HG02973 (cell line): ENCODE measurements at regions not wholly inside any gene's neighbourhood (a gene's known extent, or its start where the extent isn't known, plus 50 kb on each side); places are given as distances from the start of the nearest gene placed in this dataset.

Experiments used
- ATAC-seq: cut with Tn5 transposase; IDR thresholded peaks from one replicate; pipeline ENCODE4 v1.9.1; 2021; ENCODE audit warnings: moderate library complexity; ENCODE audit not compliant: unreplicated experiment

DNA sequence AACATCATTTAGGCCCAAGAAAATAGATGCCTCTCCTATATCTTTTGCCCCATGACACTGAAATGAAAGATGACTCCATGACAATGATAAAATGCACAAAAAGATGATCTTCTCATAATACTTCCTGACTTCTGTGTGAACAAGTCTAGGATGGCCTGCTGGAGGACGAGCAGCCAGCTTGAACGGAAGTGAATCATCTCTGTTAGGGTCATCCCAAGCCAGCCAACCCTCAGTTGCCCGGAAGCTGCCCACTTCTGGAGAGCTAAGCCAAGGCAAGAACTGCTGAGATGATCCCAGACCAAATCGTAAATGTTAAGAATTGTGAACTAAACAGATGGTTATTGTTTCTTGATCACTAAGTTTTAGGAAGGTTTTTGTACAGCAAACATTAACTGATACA lies 249.7 kb upstream of the HS3ST5 start:
- no peak for ATAC-seq

- no peak for ATAC-seq
Measured at GRCh38 chr6:114588726-114589125, 245.9 kb upstream of the HS3ST5 start.

DNA sequence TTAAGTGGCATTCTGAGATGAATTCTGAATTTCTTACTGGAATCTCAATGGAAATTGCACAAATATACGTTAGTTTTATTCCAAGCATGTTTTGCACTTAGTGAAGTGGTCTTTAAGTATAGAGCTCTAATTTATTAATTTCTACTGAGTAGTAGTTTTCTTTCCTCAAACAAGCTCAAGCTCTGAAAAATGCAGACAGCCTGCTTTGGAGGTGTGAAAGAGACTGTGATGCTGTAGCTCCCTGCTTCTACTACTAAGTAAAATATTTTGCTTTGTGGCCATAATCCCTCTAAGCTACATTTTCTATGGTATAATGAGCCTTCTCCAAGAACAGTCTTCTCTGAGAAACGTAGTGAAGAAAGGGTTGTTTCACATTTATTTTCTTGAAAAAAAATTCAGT lies 243.5 kb upstream of the HS3ST5 start:
- no peak for ATAC-seq

DNA sequence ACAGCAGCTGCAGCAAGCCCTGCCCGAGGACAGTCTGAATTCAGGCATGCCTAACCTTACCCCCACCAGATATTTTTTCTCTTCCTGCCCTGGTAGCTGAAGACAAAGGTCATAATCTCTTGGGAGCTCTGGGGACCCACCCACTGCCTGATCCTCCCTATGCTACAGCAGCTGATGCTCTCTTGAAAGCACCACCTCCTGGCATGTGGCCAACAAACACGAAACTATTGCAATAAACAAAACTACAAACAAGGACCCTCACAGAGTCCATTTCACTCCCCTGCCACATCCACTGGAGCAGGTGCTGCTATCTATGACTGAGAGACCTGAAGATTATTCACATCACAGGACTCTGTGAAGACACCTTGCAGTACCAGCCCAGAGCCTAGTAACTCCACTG lies 238.5 kb upstream of the HS3ST5 start:
- no peak for ATAC-seq

GRCh38 chr6:114580882-114581281 lies 238.1 kb upstream of the HS3ST5 start:
- ATAC-seq = no peak

DNA sequence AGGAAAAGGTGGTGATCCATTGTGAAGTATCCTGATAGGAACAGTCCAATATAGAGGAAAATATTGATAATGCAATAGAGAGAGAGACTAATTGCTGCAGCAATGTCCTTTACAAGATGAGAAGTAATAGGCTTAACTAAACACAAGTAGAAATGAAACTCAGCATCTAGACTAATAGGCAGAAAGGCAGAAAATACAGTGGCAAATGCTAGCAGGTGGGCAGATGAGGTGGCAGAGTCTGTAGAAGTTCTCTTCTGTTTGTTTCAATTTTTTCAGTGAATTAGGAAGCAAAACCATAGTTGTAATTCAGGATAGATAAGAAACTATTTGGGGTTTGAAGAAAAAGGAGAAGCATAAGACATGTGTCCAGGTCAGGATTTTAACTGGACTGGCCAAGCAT lies 236.7 kb upstream of the HS3ST5 start:
- ATAC-seq = no peak

- no peak for ATAC-seq
Measured at GRCh38 chr6:114577109-114577508, 234.3 kb upstream of the HS3ST5 start.

GRCh38 chr6:114576330-114576729 lies 233.5 kb upstream of the HS3ST5 start:
- no peak for ATAC-seq

DNA sequence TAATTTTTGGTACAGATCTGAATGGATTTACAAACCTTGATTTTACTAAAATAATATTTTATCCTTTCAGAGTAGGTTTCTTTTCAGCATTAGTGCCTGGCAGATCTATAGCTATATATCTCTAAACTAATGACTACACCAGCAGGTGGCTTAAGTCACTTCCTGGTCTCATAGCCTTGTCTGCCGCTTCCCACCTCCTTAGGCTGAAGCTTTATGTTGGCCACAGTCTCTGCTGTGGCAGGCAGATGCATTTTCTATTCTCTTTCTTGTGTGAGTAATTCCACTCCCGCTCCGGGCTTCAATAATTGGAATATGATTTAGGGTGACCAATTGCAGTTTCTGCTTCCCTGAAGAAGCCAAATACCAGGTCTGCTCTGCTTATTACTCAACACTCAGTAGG lies 226.8 kb upstream of the HS3ST5 start:
- ATAC-seq = no peak

- no peak for ATAC-seq
Measured at GRCh38 chr6:114564302-114564933, 221.6 kb upstream of the HS3ST5 start.

GRCh38 chr6:114559419-114559818 lies 216.6 kb upstream of the HS3ST5 start:
- ATAC-seq = no peak

GRCh38 chr6:114558153-114558552 lies 215.3 kb upstream of the HS3ST5 start:
- no peak for ATAC-seq

DNA sequence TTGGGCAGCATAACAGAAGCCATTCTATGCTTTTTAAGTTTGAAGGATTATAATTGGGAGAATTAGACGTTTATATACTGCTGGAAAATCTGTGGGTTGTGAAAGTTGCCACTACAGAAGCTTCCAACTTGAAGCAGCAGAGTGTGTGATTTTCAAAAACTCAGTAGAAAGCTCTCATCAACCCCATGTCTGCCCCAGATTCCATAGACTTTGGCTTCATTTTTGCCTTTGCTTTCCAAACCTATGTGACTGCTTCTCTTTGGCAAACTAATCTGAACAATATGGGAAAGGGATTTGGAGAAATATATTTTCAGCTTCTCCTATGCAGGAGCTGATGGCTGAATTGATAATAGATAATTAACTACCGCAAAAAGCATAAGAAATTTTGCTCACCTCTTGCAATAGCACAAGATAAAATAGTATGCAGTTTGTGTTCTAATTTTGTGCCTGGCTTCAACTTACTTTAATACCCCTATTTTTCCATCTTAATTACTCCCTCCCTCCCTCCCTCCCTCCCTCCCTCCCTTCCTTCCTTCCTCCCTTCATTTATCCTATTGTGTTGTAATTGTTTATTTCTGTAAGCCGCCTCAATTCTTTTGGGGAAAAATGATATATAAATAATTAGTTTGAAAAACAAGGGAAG lies 214.1 kb upstream of the HS3ST5 start:
- no peak for ATAC-seq

GRCh38 chr6:114550316-114550715 lies 207.5 kb upstream of the HS3ST5 start:
- no peak for ATAC-seq

DNA sequence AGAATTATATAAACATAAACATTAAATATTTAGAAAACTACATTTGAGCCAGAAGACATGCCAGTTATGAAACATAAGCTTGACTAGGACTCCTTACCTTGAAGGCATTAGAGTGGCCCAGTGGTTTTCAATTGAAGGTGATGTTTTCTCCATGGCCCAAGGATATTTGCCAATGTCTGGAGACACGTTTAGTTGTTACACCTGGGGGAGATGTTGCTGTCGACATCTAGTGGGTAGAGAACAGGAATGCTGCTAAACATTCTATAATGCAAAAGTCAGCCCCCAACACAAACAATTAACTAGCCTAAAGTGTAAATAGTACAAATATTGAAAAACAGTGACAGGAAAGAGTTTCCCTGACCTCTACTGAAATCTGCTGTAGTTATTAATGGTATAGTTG lies 200.9 kb upstream of the HS3ST5 start:
- ATAC-seq = no peak

GRCh38 chr6:114541794-114542193 lies 199.0 kb upstream of the HS3ST5 start:
- no peak for ATAC-seq

GRCh38 chr6:114537977-114538376 lies 195.2 kb upstream of the HS3ST5 start:
- ATAC-seq = no peak

DNA sequence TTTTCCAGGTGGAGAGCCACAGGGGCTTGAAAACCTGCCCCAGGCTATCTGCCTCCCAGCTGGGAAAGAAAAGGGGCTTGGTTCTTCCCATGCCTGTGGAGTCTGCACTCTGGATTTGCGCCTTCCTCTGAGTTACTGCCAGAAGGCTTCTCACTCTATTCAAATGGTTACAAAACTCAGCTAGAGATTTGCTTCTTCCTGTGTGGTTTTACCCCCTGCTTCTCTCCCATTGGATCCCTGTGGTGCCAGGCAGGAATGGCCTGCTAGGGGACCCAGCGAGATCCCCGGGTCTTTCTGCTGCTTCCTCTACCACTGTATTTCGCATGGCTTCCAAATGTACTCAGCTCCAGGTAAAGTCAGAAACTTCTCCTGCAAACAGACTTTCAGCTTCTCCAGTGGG lies 192.0 kb upstream of the HS3ST5 start:
- no peak for ATAC-seq

DNA sequence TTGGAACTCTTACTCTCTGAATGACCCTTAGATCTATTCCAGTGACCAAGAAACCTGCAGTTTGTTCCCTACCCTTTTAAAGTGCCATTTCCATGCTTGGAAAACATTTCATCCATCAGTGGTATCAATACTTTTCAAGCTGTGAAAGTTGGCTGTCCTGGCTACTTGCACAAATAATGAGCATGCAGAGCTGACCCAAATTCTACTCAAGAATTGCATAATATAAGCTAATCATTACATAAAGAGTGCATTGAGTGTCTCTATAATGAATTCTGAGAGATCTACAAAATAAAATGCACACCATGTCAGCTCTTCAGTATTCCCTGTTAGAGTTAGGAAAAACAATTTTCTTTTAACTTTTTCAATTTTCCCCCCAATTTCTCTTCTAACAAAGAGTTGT lies 181.3 kb upstream of the HS3ST5 start:
- ATAC-seq = no peak

GRCh38 chr6:114523508-114523907 lies 180.7 kb upstream of the HS3ST5 start:
- no peak for ATAC-seq

DNA sequence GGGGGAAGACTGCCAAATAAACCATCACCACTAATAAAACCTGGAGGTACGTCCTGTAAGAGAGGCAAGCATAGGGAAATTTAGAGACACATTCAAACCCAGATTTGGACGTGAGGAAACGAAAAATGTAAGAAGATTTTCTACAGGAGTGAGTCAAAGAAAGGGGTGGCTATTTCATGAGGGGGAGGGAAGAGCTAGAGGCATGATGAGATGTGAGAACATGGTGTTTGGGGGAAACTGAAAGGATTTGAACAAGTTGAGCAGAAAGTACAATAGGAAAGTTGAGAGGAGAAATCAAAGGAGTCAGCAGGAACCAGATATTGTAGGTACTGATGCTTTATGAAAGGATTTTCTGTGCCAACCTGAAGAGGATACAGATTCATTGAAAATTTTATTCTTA lies 179.1 kb upstream of the HS3ST5 start:
- no peak for ATAC-seq

DNA sequence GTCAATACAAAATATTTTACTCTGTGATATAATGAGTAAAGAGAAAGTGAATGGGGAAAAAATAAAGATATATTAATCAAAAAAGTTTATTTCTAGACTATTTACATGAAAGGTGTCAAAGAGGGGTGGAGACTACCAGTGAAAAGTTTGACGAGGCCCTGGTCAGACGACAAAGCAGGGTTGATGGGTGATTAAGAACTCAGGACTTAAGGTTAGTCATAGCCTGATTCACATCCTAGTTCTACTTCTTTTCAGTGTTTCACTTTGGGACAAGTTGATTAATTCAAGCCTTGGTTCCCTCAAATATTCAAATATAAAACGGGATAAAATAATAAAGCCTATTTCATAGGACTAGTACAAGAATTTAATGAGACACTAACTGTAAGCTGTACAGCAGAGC lies 178.2 kb upstream of the HS3ST5 start:
- ATAC-seq = no peak

DNA sequence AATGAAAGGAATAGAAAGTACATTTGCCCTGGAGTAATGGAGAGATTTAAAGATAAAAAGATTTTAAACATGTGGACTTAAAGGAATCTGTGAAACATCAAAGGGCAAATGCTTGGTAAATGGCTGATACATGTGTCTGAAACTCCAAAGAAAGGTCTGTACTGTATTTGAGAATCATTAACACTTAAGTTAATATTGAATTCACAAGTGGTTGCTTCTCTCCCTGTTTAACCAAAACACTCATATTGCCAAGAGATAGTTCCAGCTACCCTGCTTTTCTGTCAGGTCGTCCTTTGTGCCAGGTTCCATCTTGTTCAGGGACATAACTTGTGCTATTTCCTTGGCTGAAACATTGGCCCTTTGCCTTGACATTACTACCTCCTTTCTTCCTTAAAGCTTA lies 171.3 kb upstream of the HS3ST5 start:
- ATAC-seq = no peak
